AG20443 (cell line): ENCODE measurements at regions not wholly inside any gene's neighbourhood (a gene's known extent, or its start where the extent isn't known, plus 50 kb on each side); places are given as distances from the start of the nearest gene placed in this dataset.
"Not testable (repeated sequence)": the region's sequence is repeated elsewhere in the genome, so short reads cannot be mapped to it uniquely, and the experiment has no call there.

Experiments
- DNase-seq: peaks from one replicate; pipeline ENCODE4 v3.0.0; 2012; ENCODE audit warnings: low spot score, mixed read lengths

- no peak for DNase-seq
Observed at GRCh38 chr17:33697557-33697956, 404.5 kb upstream of the ASIC2 start.

GRCh38 chr17:33701910-33702309 is 408.8 kb upstream of the ASIC2 start:
- DNase-seq: no peak

- no peak for DNase-seq
Observed at GRCh38 chr17:33704856-33705255, 411.8 kb upstream of the ASIC2 start.

- no peak for DNase-seq
Observed at GRCh38 chr17:33709881-33710280, 416.8 kb upstream of the ASIC2 start.

GRCh38 chr17:33712120-33712519 is 419.0 kb upstream of the ASIC2 start:
- no peak for DNase-seq

GRCh38 chr17:33716957-33717356 is 423.9 kb upstream of the ASIC2 start:
- no peak for DNase-seq

GRCh38 chr17:33723736-33724135 is 430.6 kb upstream of the ASIC2 start:
- DNase-seq: not testable (repeated sequence)

- peak; percentile 69 for DNase-seq
Observed at GRCh38 chr17:33725675-33726271, 432.7 kb upstream of the ASIC2 start.

- no peak for DNase-seq
Observed at GRCh38 chr17:33730131-33730530, 437.0 kb upstream of the ASIC2 start.

- DNase-seq: no peak
Observed at GRCh38 chr17:33732116-33732515, 439.0 kb upstream of the ASIC2 start.

- no peak for DNase-seq
Observed at GRCh38 chr17:33739714-33740113, 446.6 kb upstream of the ASIC2 start.

- DNase-seq: no peak
Observed at GRCh38 chr17:33745047-33745760, 452.1 kb upstream of the ASIC2 start.

GRCh38 chr17:33749171-33749570 is 456.1 kb upstream of the ASIC2 start:
- DNase-seq: no peak

- DNase-seq: peak; percentile 81
Observed at GRCh38 chr17:33750943-33751701, 458.0 kb upstream of the ASIC2 start.

- DNase-seq: no peak
Observed at GRCh38 chr17:33751702-33752065, 458.6 kb upstream of the ASIC2 start.

- DNase-seq: no peak
Observed at GRCh38 chr17:33753452-33753851, 460.4 kb upstream of the ASIC2 start.

GRCh38 chr17:33756021-33756420 is 462.9 kb upstream of the ASIC2 start:
- DNase-seq: no peak

- no peak for DNase-seq
Observed at GRCh38 chr17:33765871-33766270, 472.8 kb upstream of the ASIC2 start.

GRCh38 chr17:33766721-33767120 is 473.6 kb upstream of the ASIC2 start:
- DNase-seq: no peak

GRCh38 chr17:33769066-33769465 is 476.0 kb upstream of the ASIC2 start:
- DNase-seq: no peak

- no peak for DNase-seq
Observed at GRCh38 chr17:33776304-33776703, 478.8 kb upstream of the CCL2 start.

- no peak for DNase-seq
Observed at GRCh38 chr17:33776903-33777302, 478.2 kb upstream of the CCL2 start.

- DNase-seq: no peak
Observed at GRCh38 chr17:33777674-33778073, 477.4 kb upstream of the CCL2 start.
